D721Med (cell line): ENCODE measurements at regions not wholly inside any gene's neighbourhood (a gene's known extent, or its start where the extent isn't known, plus 50 kb on each side); places are given as distances from the start of the nearest gene placed in this dataset.
A peak's percentile ranks its signal among the peaks of the same experiment; 100 is the strongest.

Source experiments
- DNase-seq: peaks from one replicate; pipeline ENCODE4 v3.0.0; 2011; ENCODE audit warnings: low spot score; ENCODE audit not compliant: insufficient read length
- FAIRE-seq: peaks from 2 replicates; lab custom pipeline; 2011; peaks lifted over from hg19 to GRCh38; lab: Jason Lieb, UNC
- TF ChIP-seq, protein P1 (sequence below): IDR thresholded peaks from 2 replicates; pipeline ENCODE4 v1.5.1; 2012; ENCODE audit warnings: mild to moderate bottlenecking, control low read depth; ENCODE audit not compliant: insufficient read depth; ENCODE audit errors: missing control alignments

DNA sequence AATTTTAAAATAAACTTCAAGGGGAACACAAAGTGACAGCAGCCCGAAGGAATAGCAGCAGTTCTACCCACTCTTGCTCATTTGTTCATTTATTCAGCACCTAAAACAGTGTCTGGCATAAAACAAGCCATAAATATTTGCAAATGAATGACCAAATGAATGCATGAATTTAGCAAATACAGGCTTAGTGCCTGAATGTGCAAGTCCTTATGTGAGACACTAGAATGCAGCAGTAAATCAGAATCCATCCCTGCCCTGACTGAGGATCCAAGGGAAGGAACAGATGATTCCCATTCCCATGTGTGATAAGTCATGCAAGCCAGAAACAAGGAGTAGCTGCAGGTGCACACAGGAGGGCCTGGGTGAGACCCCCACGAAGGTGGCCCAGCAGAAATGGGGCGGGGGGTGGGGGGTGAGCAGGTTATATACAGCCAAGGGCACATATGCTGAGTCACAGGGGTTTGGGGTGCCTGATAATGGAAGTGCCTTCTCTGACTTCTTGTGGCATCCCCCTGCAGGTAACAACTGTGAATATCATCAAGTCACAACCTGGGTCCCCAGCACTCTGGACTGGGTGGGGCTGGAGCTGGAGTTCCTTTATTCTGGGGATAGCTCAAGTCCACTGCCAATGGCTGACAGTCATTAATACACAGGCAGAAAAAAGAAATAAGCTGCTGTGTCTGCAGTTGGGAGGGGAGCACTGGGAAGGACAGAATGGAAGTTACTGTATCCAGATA lies 311.9 kb downstream of the TXNL1 start:
- FAIRE-seq: peak; percentile 29
- TF ChIP-seq, protein P1, sequence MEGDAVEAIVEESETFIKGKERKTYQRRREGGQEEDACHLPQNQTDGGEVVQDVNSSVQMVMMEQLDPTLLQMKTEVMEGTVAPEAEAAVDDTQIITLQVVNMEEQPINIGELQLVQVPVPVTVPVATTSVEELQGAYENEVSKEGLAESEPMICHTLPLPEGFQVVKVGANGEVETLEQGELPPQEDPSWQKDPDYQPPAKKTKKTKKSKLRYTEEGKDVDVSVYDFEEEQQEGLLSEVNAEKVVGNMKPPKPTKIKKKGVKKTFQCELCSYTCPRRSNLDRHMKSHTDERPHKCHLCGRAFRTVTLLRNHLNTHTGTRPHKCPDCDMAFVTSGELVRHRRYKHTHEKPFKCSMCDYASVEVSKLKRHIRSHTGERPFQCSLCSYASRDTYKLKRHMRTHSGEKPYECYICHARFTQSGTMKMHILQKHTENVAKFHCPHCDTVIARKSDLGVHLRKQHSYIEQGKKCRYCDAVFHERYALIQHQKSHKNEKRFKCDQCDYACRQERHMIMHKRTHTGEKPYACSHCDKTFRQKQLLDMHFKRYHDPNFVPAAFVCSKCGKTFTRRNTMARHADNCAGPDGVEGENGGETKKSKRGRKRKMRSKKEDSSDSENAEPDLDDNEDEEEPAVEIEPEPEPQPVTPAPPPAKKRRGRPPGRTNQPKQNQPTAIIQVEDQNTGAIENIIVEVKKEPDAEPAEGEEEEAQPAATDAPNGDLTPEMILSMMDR: no peak
- DNase-seq: no peak

DNA sequence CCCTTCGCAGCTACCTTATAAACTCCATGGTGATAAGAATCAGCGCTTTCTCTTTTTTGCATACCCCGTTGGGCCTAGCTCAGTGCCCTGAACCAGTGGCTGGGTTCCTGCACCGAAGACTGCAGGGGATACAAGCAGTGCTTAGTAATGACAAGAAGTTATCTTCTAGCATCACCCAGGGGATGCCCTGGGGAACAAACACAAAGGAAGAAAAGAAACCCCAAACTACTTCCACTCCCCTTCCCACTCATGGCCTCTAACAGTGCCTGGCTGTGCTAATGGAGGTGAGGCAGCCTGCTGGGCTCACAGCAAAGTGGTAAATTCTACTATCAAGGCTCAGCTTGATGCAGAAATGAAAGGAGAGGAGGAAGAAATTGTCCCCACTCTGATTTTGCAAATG lies 314.7 kb downstream of the TXNL1 start:
- peak; percentile 32 for FAIRE-seq
- TF ChIP-seq, protein P1: no peak
- no peak for DNase-seq

DNA sequence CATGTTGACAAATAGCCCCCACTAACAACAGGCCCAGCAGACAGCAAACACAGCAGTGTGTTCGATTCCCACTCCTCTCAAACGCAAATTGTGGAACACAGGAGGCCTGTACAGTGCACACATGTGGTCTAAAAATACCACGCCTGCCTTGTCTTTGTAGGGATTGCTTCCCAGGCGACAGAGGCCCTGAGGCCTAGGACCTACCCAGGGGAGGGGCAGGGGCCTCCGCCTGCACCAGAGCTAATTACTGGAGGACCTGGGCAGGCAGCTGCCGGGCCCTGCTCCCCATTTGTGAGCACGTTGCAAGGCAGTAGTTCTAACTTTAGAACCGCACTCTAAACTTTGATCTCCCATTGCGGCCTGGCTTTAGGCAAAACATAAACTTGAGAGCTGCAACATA lies 316.0 kb downstream of the TXNL1 start:
- FAIRE-seq: peak; percentile 16
- TF ChIP-seq, protein P1: no peak
- no peak for DNase-seq

DNA sequence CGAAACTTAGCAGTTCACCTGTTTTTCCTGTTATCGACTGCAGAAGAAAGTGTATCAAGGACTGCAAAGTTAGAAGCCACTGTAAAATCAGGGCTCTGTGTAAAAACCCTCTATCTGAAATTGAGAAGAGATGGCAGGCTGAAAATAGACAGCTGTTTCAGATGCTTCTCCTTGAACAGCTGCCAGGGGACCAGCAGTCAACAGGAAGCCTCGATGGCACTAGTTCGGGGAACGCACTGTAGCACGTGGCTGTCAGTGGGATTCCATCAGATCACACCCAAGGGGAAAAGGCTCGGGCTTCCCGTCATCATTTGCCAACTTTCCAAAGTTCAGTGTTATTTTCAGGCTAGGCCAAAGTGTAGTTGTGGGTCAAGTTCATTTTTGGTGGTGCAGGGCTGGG lies 316.9 kb downstream of the TXNL1 start:
- FAIRE-seq: no peak

DNA sequence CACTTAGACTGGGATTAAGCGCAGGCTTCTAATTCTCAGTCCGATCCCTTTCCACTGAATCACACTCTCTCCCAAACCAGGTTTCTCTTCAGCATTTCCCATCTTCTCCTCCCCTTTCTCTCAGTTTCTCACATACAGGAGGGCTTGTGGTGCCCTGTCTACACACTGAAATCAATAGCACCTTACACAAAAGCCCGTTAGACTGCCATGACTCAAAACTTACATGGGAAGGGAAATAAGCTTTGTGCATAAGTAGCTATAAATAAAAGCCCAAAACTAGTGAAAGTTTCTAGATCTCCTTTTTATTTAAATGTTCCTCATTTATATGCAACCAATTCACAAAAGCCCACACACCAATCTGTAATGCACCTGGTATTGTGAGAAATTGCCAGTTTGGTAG lies 318.4 kb downstream of the TXNL1 start:
- no peak for DNase-seq
- FAIRE-seq: peak; percentile 60
- TF ChIP-seq, protein P1: no peak

More for the DNA sequence above, 316.9 kb downstream of the TXNL1 start:
- no peak for DNase-seq
- TF ChIP-seq, protein P1: no peak

DNA sequence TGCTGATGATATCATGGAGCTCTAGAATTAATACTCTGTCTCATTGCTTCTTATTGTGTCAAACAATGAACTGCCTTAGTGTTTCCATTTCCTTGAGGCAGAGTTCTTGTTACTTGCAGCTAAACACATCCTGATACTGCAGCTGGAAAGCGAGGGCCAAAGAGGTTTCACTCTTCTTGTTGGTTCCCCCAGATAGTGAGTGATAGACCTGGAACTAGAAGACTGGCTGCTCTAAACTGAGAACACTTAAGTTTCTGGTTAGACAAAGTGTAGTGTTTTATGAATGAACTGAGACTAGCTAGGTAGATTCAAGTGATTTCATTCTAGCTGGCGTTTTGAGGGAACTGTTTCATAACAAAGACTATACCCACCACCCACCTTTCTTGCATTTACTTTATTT lies 321.7 kb downstream of the TXNL1 start:
- FAIRE-seq: no peak
- TF ChIP-seq, protein P1: no peak
- no peak for DNase-seq

DNA sequence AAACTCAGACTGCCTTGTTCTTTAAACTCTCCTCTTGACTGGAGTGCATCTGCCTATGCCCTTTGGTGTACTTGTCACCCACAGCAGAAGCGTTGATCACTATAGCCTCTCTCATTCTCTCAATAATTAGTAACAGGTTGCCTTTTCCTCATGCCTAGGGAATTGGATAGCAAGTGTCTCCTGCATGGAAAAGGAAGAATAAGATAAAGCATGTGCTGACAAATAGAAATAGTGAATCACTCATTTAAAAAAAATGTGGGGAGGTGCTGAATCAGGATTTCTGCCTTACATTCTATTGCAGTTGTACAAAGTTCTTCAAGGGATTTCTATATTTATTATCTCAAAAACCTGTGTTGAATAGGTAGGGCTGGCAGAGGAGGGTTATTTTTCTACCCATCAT lies 323.0 kb downstream of the TXNL1 start:
- FAIRE-seq: peak; percentile 87
- DNase-seq: no peak
- TF ChIP-seq, protein P1: no peak
